ENCODE measurements at regions not wholly inside any gene's neighbourhood (a gene's known extent, or its start where the extent isn't known, plus 50 kb on each side); places are given as distances from the start of the nearest gene placed in this dataset.

DNA sequence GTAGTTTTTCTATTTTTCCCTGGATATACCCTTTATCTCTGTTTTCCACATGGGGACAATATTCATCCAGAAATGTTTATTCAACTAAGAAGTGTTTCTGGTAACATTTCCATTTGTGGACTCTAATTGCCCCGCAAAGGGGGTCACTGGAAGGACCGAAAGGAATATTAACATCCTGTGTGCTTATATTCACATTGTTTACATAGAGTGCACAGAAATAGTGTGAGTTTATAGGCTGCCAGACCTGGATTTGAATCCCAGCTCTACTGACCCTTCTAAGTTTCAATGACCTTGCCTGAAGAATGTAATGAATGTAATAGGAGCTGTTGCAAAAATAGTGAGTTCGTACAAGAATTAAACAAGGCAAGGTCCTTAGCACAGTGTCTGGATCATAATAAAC, 152.9 kb upstream of the NCKAP5 start:
- no peak for DNase-seq

DNA sequence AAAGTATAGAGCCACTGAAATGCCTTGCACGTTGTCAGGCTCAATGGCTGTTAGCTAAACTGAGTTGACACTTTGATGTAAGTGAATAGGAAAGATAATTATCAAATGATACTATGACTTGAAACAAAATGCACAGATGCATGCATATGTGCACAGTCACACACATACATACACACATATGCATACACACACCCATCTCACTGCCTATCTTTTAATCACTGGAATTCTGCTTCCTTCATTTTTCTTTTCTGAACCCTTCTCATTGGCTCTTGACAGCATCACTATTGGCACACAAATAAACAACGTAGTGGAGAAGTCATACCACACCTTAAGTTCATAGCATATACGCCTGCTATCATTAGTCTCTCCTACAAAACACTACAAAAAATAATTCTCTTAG, 154.9 kb upstream of the NCKAP5 start:
- no peak for DNase-seq

DNA sequence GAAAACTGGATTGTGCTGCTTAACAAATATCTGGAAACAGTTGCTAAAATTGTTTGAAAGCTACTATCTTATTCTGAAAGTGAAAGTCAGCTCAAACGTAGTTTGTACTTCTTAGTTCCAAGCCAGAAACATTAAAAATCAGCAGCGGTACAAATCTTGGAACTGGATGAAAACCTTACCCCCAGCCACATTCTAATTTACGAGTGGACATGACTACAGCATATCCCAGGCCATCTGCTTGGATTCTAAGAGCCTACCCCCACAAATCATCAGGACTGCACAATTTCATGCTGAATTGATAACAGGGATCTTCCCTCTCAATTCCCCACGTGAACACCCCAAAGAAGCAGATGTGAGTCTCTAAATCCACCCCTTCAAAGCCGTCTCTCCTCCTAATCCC, 158.7 kb upstream of the NCKAP5 start:
- no peak for DNase-seq

GRCh38 chr2:133732059-133732458, 163.8 kb upstream of the NCKAP5 start:
- no peak for DNase-seq

DNA sequence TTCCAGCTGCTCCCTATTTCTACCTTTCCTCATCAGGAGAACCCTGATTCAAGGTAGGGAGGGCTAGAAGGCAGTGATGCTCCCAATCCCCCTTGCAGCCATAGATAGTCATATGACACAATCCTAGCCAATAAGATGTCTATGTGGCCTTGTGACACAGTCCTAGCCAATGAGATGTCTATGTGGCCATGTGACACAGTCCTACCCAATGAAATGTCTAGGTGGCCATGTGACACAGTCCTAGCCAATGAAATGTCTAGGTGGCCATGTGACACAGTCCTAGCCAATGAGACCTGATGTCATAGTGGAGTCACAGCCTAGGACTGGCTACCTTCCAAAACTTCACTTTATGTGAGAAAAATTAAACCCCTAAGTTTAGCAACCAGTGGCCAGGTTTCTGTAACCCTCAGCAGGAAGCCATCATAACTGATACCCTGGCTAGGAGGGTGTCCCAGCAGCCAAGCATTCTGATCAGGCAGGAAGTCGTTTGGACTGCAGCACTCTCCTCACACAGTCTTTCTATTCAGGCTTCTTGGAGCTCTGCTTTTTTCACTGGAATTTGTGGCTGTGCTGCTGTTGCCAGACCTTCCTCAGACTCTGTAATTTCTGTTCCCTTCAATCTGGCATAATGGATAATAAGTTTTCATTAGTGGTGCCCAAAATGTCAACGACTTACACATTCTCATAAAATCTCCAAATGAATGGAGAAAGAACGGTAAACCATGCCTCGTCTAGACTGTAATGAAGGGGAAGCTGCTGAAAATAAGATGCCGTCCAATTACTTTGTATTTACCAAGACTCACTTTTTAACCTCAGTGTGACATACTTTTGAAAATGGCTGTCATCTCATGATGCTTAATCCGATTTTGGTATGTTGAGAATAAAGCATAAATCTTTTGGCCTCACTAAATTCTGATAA, 165.0 kb upstream of the NCKAP5 start:
- no peak for DNase-seq

- DNase-seq: no peak
Measured at GRCh38 chr2:133733901-133734255, 165.6 kb upstream of the NCKAP5 start.

GRCh38 chr2:133734716-133735495, 166.6 kb upstream of the NCKAP5 start:
- DNase-seq: no peak

DNA sequence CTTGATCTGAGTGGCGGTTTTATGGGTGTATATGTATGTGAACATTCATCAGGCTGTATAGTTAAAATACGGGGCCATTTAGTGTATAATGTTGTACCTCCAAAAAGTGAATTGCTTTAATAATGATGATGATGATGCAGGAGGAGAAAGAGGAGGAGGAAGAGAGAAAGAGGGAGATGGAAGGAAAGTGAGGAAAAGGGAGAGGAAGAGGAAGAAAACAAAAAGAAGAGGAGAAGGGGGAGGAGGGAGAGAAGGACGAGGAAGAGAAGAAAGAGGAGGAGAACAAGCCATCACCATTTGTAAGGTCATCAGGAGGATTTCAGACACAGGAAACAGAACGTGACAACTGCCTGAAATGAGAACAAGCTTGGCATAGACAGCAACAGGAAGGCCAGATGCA, 168.4 kb upstream of the NCKAP5 start:
- no peak for DNase-seq

- DNase-seq: no peak
Measured at GRCh38 chr2:133737242-133737993, 169.2 kb upstream of the NCKAP5 start.

DNA sequence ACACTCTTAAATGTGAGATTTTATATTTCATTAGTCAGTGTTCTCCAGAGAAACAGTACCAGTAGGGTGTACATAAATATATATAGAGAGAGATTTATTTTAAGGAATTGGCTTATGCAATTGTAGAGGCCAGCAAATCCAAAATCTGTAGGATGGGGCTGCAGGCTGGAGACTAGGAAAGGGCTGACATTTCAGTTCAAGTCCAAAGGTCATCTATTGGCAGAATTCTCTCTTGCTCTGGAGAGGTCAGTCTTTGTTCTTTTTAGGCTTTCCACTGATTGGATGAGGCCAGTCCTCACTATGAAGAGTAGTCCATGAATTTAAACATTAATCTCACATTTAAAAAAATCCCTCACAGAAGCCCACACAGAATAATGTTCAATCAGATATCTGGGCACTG, 170.8 kb upstream of the NCKAP5 start:
- DNase-seq: no peak

DNA sequence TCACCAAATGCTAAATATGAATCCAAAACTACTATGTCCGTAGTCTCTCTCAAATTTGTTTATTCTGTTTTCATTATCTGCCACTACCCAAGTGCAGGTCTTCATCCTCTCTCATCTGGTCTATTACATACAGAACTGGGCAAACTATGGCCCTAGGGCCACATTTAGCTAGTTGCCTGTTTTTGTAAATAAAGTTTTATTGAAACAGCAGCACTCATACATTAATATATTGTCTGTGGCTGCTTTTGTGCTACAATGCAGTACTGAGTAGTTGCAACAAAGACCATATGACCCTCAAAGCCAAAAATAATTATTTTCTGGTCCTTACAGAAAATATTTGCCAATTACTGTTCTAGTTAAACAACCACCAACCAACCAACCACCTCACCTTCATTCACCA, 172.2 kb upstream of the NCKAP5 start:
- no peak for DNase-seq

DNA sequence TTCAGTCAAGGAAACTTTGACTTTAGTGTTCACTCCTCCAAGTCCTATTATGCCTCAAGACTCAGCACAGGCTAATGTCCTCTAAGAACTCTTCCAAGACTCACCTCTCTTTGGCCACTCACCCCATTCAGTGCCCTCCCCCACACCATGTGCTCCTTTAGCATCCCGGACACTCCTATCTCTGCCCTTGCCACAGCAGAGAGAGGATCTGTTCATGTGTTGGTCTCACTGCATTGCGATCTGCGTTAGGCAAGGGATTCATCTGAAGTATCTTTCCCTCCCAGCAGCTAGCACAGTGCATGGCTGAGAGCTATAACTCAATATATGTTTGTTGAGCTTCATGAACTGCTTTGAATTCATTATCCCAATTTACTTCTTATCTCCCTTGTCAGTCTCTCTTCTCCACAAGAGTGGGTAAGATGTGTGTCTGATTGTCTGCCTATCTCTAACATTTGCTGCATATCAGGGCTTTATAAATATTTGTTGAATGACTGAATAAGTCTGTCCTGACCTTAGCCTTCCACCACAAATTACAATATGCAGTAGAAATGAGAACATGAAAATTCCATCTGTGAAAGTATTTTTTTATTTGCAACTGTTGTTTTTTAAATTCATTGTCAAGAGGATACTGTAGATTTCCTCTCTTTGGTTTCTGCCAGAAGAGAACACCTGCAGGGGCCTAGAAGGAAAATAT, 179.9 kb upstream of the NCKAP5 start:
- no peak for DNase-seq

GRCh38 chr2:133753665-133754064, 185.4 kb upstream of the NCKAP5 start:
- no peak for DNase-seq

DNA sequence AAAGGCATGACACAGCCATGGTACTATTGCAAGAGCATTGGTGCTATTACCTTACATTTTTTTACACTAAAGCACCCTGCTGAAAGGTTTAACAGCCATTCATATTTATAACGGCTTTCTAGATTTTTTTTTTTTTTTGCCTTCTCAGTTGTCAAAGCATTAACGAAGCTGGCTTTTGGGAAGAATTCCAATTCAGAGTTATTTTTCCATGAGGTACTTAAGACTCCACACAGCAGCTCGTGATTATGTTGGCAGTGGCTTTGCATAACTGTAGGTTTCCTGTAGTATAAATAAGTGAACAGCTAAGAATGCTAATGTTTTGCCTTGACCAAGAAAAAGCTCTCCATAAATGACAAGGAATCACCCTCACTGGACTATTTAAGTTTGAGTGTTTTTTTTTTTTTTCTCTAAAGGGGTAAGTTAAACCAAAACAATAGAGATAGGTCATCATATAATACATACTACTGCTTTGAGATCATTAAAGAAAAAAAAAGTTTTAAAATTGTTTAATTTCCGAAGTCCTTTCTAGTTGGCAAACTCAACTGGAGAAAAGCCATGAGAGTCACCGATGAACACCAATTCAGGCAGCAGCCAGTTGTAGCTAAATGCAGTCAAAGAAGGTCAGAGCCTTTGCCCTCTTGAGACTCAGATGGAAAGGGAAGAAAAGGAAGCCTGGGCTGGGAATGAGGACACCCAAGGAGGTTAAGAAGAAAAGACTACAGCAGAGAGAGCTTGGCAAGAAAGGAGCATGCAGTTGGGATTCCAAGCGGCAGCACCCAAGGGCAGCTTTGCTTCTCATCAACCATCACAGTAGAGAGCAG, 187.4 kb upstream of the NCKAP5 start:
- DNase-seq: no peak

DNA sequence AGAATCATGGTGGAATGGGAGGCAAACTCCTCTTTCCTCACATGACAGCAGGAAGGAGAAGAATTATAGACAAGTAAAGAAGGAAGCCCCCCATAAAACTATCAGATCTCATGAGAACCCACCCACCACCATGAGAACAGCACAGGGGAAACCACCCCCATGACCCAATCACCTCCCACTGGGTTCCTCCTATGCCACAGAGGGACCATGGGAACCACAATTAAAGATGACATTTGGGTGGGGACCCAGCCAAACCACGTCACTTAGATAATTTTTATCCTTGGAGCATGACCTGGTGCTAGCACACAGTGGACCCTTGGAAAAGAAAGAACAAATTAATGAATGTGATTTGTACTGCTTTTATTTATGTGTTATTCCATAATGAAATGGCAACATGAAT, 188.6 kb upstream of the NCKAP5 start:
- DNase-seq: no peak

DNA sequence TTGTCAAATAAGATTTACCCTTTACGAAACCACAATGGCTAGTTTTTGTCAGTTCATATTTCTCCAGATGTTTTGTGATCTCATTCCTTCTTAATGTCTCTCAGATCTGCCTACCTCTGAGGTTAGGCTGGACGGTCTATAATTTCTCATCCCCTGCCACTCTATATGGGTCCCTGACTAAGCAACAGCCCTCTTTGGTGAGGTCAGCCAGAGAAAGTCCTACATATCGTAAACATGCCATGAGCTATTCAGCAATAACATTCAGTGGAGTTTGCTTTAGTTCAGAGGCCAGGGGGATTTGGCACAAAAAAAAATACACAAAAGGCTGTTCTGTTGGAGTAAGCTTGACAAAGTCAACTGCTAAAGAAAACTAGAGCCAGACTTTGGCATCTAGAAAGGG, 192.1 kb upstream of the NCKAP5 start:
- no peak for DNase-seq

GRCh38 chr2:133765658-133766057, 197.4 kb upstream of the NCKAP5 start:
- DNase-seq: no peak

- DNase-seq: no peak
Measured at GRCh38 chr2:133766164-133766832, 198.0 kb upstream of the NCKAP5 start.

GRCh38 chr2:133768256-133768655, 200.0 kb upstream of the NCKAP5 start:
- DNase-seq: no peak

- no peak for DNase-seq
Measured at GRCh38 chr2:133768658-133769435, 200.6 kb upstream of the NCKAP5 start.
